Umbilical cord (tissue), 1 donor: ENCODE measurements at regions not wholly inside any gene's neighbourhood (a gene's known extent, or its start where the extent isn't known, plus 50 kb on each side); places are given as distances from the start of the nearest gene placed in this dataset.
A peak's percentile ranks its signal among the peaks of the same experiment; 100 is the strongest.

Source experiments
- DNase-seq: peaks from one replicate; pipeline ENCODE4 v3.0.0-alpha.2; 2015; ENCODE audit warnings: low spot score

DNA sequence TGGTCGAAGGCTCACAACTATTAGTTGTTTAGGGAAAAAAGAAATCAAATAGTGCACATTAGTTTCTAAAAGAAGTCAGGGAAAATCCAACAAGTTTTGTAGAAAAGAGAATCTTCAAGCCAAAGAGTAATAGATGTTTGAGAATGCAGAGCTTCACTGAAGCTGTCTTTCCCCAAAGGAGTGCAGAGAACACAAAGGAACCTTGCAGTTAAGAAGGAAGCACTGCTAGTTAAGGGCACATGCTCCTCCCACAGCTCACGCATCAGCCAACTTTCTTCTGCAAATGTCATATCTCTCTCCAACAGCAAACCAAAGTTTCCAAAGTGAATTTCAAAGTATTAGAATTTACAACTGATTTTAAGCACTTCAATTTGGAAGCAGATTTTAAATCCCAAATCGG lies 116.4 kb upstream of the FST start:
- no peak for DNase-seq

DNA sequence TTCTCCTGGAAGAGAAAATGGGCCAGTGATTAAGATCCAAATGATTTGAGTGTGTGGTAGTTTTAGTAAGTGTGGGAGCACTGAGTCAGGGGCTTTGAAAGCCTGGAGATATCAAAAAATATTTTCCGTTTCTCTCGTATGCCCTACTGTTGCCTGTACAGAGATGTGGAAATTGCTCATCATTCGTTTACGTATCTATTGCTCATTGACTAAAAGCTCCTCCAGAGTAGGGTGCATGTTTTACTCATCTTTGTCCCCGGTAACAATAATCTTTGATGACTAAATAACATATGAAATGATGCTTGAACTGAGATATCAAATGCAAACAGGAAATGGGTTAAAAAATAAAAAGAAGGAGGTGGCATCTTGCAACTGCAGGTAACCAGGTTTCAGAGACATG lies 114.2 kb upstream of the FST start:
- no peak for DNase-seq

DNA sequence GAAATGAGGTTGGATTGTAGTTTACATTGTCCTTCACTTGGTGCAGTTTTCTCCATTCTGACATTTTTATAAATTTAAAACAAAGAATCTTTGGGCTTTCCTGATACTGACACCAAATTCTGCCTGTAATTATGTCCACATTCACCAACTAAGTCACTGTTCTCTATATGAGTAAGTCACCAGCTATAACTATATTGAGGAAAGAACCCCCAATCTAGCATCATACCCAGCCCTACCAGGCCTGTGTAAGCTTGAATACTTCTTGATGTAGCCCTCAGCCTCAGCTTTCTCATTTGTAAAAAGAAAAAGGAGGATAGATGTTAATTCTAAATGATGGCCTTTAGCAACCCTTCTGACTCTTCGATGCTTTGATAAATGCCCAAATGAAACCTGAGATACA lies 112.7 kb upstream of the FST start:
- DNase-seq, result no peak

DNA sequence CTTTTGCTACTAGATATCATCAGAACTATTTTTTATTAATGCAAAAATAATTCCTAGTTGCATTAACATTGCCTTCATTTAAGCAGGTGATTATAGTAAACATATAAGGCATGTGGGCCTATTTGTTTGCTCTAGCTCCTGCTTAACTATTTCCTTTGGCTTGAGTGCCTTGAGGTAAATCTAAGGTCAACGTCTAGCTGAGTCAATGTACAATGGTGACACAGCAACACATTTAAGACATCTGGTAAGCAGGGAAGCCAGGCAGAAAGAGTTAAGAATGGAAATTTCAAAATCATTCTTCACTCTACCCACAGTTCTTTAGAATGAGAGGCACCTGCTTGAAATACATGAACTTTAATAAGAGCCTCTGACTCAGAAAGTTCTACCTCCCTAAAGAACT lies 111.9 kb upstream of the FST start:
- no peak for DNase-seq

DNA sequence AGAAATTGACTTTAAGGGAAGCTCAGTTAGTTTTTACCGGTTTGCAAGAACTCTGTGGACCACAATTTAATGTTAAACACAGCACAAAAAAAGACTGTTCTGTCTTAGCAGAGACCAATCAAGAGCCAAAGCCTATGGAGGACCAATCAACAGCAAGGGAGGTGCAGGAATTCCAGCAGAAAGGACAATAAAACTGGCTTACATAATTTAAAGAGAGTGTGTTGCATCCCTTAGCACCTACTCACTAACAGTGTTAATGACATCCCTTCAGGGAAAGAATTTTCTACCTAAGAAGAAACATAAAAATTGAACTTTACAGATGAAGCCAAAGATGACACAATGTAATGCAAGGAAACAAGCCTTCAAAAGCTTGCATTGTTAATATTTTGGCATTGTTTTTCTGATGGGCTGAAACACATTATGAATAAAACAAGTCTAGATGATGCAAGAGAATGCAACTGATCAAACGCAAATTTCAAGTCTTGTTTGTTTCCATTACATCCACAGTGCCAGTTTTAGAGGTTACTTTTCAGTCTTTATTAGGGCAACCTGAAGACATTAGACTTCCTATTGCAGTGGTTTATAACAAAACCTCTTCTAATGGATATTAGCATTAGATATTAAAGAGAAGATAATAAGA lies 111.3 kb upstream of the FST start:
- DNase-seq, result no peak

DNA sequence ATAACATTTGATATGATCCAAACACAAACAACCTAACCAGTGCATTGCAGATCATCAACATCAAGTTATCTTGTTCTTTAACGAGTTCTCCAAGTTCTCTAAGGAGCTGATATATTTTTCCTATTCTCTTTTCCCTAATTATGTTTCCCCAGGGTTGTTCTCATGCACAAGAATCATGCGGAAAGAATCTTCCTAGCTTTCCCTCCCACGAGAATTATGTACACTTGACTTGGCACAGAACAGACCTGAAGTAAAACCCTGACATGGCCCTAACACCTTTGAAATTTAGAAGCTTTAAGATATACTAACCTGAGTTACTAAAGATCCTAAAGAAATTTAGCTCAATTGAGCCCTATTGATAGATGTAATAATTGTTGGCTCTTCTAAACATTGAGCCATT lies 110.7 kb upstream of the FST start:
- no peak for DNase-seq

DNA sequence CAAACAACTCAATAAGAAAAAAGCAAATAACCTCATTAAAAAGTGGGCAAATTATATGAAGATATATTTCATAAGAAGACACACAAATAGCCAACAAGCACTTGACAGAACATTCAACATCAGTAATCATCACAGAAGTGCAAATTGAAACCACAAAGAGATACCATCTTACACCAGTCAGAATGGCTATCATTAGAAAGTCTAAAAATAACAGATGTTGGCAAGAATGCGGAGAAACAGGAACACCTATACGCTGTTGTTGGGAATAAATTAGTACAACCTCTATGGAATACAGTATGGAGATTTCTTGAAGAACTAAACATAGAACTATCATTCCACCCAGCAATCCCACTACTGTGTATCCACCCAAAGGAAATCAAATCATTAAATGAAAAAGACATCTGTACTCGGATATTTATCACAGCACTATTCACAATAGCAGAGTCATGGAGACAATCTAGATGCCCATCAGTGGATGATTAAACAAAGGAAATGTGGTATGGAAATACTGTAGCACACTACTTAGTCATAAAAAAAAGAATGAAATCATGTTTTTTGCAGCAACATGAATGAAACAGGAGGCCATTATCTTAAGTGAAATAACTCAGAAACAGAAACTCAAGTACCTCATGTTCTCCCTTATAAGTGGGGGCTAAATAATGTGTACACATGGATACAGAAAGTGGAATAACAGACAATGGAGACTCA lies 106.8 kb upstream of the FST start:
- DNase-seq, result no peak

DNA sequence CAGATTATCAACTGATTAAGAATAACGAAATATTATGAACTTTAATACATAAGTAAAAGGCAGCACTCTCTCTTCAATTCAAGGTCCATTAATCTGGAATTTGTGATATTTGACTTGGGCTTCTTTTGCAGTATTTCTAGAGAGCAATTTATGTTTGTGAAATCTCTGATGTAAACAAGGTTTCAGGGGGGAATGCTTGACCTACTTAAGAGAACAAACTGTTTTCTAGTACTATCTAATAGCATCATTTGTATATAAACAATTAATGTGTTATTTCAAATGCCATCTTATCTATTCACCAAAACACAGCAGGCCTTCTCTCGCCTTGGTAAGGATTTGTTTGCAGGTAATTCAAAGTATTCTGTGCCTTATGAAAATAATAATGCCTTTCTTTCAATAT lies 103.6 kb upstream of the FST start:
- DNase-seq, result no peak

DNA sequence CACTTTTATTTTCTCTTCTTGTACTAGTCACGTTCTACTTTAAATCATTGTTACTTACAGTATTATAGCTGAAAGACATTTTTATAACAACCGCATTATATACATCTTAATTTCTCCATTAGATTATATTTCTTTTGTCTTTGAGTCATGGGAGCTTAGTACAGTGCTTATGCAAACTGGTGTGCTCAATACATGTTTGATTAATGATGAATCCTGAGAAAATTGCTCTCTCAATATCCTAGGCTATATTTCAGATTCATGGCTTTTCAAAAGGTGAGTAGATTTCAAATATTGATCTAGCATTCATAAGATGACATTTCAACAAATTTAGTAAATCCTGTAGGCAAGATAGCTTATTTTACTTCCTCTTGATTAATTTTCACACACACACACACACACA lies 102.2 kb upstream of the FST start:
- DNase-seq, result no peak

DNA sequence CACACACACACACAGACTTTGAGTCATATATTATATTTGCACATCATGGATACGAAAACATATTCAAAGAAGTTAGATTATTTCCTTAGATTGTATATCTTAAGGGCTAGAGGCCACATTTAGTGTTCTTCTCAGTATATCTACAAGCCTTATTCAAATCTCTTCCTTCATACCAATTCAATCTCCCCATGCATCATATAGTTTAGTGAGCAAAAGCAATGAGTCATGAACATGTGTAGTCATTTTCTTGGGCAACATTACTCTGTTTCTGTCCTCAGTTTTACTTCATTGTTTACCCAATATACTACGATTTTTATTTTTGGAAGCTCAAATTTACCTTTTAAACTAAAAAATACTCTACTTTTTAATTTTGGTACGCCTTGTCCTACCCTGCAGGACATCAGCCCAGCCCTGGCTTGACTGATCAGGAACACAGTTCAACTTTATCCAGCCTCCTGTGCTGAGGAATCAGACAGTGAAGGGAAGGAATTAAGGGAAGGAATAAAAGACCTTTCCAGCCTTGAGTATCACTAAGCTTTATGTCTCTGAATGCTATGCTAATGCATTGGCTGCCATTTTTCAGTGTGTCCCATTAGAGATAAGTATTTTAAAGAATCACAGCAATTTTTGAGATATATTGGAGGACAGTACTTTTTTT lies 101.7 kb upstream of the FST start:
- DNase-seq, result peak; percentile 52

DNA sequence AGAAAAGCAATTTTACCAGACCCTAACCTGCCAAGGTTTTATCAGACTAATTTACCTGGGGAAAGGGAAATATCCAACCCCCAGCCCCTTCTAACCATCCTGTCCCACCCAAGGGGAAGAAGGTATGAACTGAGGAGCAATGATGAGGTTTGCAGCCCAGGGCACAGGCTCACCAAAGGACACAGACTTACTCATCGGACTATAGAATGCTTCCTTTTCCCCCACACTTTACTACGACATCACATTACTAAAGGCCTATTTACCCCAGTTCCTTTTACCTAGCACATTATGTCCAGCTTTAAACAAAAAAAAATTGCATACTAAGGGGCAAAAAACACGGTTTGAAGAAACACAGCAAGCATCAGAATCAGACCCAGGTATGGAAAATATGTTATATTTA lies 94.1 kb upstream of the FST start:
- no peak for DNase-seq

DNA sequence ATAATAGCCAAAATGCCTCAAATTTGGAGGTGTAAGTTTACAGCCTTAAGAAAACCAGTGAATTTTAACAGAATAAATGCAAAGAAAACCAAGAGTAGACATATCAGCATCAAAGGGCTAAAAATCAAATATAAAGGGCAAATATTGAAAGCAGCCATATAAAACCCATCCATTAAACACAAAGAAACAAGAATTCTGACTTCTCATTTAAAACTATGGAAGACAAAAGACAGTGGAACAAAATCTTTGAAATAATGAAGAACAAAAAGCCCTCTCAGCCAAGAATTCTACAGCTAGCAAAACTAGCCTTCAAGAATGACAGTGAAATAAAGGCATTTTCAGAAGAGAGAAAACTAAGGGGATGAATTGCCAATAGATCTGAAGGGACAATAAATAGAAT lies 91.3 kb upstream of the FST start:
- no peak for DNase-seq

DNA sequence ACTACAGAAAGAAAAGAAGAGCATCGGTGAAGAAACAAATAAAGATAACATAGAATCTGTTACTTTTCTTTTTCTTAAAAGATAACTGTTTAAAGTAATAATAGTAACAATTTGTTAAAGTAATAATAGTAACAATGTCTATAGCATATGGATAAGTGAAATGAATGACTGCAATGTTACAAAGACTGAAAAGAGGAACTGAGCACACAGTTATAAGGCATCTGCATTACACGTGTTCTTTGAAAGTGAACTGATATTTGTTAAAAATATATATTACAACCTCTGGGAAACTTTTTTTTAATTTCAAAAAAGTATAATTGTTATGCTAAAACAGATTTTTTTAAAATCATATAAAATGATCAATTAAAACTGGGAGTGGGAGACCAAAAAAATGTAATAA lies 88.4 kb upstream of the FST start:
- no peak for DNase-seq

DNA sequence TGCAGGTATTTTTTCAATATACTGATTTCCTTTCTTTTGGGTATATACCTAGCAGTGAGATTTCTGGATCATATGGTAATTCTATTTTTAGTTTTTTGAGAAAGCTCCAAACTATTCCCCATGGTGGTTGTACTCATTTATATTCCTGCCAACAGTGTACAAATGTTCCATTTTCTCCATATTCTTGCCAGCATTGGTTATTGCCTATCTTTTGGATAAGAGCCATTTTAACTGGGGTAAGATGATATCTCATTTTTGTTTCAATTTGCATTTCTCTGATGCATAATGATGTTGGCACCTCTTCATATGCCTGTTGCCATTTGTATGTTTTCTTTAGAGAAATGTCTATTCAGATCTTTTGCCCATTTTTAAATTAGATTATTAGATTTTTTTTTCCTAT lies 85.6 kb upstream of the FST start:
- no peak for DNase-seq

DNA sequence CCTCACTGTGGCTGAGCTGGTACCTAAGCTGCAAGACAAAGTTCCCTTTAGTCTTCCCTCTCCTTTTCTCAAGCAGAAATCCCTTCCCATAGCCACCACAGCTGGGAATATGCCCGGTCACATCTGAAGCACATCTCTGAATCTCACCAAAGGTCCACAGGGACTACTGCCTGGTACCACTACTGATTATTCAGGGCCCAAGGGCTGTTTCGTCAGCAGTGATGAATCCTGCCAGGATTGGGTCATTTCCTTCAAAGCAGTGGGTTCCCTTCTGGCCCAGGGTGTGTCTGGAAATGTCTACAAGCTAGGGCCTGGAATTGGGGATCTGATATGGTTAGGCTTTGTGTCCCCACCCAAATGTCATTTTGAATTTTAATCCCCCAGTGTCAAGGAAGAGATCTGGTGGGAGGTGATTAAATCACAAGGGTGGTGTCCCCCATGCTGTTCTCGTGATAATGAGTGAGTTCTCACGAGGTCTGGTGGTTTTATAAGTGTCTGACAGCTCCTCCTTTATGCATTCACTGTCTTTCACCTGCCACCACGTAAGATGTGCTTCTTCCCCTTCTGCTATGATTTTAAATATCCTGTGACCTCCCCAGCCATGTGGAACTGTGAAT lies 83.2 kb upstream of the FST start:
- no peak for DNase-seq

DNA sequence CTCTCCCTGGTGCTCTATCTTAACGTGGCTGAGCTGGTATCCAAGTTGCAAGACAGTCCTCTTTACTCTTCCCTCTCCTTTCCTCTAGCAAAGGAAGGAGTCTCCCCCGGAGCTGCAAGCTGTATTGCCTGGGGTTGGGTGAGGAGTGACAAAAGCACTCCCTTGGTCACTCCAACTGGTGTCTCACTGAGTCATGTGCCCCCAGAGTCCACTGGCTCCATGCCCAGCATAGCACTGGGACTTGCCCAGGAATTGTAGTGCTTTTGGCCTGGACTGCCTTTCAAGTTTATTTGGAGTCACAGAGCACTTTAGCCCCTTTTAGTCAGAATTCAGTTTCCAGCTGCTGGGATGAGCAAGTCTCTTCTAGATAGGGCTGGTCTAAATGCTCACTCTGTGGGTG lies 82.6 kb upstream of the FST start:
- DNase-seq, result no peak

DNA sequence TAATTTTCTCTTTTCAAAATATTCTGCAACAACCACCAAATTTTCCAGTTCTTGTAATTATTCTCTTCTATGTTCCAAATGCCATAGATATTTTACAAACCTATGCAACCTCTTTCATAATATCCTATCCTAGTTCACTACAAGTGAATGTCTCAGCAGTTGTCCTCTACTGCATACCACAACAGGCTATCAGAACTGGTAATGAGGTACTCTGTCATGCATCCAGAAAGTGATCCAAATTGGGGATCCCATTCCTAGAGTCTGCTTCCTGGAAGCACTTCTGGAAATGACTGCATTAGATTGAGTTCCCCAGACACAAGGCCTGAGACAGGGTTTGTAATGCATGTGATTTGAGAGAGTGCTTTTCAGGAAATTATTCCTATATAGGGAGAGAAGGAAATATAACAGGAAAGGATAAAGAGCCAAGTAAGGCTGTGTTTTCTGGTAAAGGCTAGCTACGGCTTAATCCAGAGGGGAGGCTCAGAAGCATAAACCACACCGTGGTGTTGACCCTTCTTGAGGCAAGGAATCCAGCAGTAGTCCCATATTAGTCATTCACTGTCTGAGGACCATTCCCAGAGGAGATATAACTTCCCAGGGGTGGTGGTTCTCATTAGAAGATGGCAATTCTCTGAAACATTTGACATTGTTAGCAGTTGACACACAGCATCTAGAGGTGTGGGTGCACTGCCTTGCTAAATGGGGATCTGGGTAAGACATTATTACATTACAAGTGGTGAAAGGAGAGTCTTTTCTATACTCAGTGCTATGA lies 80.3 kb upstream of the FST start:
- no peak for DNase-seq

DNA sequence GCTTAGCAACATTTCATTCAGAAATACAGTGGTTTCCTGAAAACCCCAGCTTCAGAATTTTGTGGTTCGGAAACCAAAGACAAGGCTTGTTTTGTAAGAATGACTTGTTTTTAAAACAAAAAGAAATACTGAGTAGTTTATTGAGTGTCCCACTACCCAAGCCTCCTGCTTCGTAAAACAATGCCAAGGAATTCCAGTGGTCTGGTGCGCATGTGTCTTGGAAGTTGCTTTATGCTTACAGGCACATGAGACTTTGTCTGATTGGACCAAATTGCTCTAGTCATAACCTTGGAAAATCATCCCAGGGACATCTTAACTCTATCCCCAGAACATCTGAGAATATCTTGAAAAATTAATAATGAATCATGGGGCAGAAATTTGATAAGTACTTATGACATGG lies 77.1 kb upstream of the FST start:
- no peak for DNase-seq

DNA sequence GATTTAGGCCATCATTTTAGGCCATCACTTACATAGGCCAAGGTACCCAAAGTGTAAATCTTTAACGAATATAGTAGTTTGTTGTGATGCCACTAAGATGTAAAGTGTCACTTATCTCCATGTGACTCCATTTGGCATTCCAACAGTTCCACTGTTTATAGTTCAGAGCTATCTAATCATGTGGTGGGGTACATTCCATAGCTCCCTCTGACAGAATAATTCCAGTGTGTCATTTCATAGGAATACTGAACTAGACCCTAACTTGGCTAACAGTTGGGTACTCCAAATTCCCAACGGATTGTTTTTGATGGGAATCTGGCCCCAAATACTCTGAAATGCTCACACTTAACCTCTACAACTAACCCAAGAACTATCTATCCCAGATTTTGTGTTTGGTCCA lies 76.7 kb upstream of the FST start:
- no peak for DNase-seq

DNA sequence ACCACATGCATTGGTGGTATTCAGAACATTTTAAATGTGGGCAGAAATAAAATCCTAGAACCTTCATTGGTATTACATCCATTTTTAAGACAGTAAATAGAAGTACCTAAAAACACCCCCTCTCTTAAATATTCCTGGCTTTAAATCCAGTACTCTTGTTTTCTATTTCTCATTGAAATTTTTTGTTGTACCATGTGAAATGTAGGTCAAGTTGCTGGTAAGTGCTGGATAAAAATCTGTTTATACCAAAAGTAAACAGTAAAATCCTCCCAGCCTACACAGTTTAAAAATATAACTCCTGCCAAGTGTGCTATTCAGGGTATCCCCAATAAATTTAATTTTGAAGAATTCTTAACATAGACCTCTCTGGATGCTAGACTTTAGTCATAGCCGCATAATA lies 75.0 kb upstream of the FST start:
- no peak for DNase-seq

DNA sequence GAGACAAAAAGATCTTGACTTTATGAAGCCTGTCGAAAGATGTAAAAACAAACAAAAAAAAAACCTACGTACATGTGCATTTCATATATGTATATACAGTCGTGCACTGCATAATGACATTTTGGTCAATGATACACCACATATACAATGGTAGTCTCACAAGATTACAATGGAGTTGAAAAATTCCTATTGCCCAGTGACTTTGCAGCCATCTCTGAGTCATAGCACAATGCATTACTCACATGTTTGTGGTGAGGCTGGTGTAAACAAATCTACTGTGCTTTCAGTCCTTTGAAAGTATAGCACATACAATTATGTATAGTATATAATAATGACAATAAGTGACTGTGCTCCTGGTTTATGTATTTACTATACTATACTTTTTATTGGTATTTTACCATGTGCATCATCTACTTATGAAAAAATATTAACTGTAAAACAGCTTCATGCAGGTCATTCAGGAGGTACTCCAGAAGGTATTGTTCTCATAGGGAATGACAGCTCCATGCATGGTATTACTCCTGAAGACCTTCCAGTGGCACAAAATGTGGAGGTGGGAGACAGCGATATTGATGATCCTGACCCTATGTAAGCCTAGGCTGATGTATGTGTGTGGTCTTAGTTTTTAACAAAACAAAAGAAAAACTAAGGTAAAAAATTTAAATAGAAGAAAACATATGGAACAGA lies 73.7 kb upstream of the FST start:
- no peak for DNase-seq

DNA sequence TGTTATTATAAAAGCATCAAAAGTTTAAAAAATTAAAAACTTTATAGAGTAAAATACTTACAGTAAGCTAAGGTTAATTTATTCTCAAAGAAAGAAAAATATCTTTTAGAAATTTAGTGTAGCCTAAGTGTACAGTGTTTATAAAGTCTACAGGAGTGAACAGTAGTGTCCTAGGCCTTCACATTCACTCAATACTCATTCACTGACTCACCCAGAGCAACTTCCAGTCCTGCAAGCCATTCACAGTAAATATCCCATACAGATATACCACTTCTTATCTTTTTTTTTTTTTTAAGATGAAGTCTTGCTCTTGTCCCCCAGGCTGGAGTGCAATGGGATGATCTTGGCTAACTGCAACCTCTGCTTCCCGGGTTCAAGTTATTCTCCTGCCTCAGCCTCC lies 73.1 kb upstream of the FST start:
- DNase-seq, result no peak
